ENCODE measurements at regions not wholly inside any gene's neighbourhood (a gene's known extent, or its start where the extent isn't known, plus 50 kb on each side); places are given as distances from the start of the nearest gene placed in this dataset.

DNA sequence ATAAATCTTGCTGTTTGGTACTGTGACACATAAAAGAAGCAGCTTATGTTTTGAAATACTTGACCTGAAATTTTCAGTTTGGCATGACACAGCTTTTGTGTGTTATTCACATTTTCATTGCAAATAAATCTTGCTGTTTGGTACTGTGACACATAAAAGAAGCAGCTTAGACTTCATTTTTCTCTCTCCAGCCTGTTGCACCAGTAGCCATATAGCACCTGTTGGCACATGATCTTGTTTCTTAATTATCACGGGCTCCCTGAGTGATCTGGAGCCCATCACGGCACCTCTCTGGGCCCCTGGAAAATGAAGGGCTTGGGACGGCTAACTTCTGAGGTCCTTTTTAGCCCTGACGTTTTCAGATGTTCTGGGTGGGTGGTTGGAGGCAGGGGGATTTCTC lies 77.4 kb upstream of the SLCO3A1 start:
- TF ChIP-seq, protein P1, sequence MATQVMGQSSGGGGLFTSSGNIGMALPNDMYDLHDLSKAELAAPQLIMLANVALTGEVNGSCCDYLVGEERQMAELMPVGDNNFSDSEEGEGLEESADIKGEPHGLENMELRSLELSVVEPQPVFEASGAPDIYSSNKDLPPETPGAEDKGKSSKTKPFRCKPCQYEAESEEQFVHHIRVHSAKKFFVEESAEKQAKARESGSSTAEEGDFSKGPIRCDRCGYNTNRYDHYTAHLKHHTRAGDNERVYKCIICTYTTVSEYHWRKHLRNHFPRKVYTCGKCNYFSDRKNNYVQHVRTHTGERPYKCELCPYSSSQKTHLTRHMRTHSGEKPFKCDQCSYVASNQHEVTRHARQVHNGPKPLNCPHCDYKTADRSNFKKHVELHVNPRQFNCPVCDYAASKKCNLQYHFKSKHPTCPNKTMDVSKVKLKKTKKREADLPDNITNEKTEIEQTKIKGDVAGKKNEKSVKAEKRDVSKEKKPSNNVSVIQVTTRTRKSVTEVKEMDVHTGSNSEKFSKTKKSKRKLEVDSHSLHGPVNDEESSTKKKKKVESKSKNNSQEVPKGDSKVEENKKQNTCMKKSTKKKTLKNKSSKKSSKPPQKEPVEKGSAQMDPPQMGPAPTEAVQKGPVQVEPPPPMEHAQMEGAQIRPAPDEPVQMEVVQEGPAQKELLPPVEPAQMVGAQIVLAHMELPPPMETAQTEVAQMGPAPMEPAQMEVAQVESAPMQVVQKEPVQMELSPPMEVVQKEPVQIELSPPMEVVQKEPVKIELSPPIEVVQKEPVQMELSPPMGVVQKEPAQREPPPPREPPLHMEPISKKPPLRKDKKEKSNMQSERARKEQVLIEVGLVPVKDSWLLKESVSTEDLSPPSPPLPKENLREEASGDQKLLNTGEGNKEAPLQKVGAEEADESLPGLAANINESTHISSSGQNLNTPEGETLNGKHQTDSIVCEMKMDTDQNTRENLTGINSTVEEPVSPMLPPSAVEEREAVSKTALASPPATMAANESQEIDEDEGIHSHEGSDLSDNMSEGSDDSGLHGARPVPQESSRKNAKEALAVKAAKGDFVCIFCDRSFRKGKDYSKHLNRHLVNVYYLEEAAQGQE (IDR thresholded peaks at IDR 0.05; ENCODE audit: unreplicated experiment): no peak
- TF ChIP-seq EZH2 (IDR thresholded peaks at IDR 0.05; ENCODE audit: low read depth, unreplicated experiment) (no peak), CREB1 (CRISPR knock-in tag; IDR thresholded peaks at IDR 0.05; ENCODE audit: low read depth) (no peak), POLR2AphosphoS5 (IDR thresholded peaks at IDR 0.05; ENCODE audit: low read depth) (no peak), EZH2phosphoT487 (IDR thresholded peaks at IDR 0.05; ENCODE audit: unreplicated experiment) (no peak), NANOG (IDR thresholded peaks at IDR 0.05; ENCODE audit: borderline replicate concordance) (no peak), ZNF331 (CRISPR knock-in tag; IDR thresholded peaks at IDR 0.05; ENCODE audit: low read depth) (no peak), ZNF114 (CRISPR knock-in tag; IDR thresholded peaks at IDR 0.05) (no peak)
- TF ChIP-seq, protein P2, sequence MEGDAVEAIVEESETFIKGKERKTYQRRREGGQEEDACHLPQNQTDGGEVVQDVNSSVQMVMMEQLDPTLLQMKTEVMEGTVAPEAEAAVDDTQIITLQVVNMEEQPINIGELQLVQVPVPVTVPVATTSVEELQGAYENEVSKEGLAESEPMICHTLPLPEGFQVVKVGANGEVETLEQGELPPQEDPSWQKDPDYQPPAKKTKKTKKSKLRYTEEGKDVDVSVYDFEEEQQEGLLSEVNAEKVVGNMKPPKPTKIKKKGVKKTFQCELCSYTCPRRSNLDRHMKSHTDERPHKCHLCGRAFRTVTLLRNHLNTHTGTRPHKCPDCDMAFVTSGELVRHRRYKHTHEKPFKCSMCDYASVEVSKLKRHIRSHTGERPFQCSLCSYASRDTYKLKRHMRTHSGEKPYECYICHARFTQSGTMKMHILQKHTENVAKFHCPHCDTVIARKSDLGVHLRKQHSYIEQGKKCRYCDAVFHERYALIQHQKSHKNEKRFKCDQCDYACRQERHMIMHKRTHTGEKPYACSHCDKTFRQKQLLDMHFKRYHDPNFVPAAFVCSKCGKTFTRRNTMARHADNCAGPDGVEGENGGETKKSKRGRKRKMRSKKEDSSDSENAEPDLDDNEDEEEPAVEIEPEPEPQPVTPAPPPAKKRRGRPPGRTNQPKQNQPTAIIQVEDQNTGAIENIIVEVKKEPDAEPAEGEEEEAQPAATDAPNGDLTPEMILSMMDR (conservative IDR thresholded peaks at IDR 0.05; ENCODE audit: low read depth in 2 of 2): no peak
- TF ChIP-seq, protein P3, sequence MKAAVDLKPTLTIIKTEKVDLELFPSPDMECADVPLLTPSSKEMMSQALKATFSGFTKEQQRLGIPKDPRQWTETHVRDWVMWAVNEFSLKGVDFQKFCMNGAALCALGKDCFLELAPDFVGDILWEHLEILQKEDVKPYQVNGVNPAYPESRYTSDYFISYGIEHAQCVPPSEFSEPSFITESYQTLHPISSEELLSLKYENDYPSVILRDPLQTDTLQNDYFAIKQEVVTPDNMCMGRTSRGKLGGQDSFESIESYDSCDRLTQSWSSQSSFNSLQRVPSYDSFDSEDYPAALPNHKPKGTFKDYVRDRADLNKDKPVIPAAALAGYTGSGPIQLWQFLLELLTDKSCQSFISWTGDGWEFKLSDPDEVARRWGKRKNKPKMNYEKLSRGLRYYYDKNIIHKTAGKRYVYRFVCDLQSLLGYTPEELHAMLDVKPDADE (IDR thresholded peaks at IDR 0.05): no peak
